ENCODE measurements at regions not wholly inside any gene's neighbourhood (a gene's known extent, or its start where the extent isn't known, plus 50 kb on each side); places are given as distances from the start of the nearest gene placed in this dataset.

- no peak for TF ChIP-seq HOMEZ (CRISPR knock-in tag; IDR thresholded peaks at IDR 0.05)
- TF ChIP-seq ZNF518B (CRISPR knock-in tag; IDR thresholded peaks at IDR 0.05), result no peak
These were observed 125.9 kb upstream of the ANKRD55 start (continued) for GRCh38 chr5:56358703-56359681.

GRCh38 chr5:56358046-56358445, 124.9 kb upstream of the ANKRD55 start:
- no peak overlapping the region for H3K9ac ChIP-seq (ENCODE audit: insufficient read depth in 1 of 2, low read depth in 2 of 2, low read length in 2 of 2)
- peaks cover 2 to 6% of the 10 kb centered on the region in 2 experiments; a peak in 2 of 5 replicates for H3K27me3 ChIP-seq (ENCODE audit: control insufficient read depth in 2 of 2, insufficient read depth in 2 of 2, low read length in 2 of 2)
- ChIA-PET POLR2A (no interaction called here), CTCF (ENCODE audit: low intra/inter-chr PET ratio) (no interaction called here)
- no peaks in the 10 kb centered on the region for H3K9me1 ChIP-seq (ENCODE audit: control insufficient read depth, insufficient read depth, low read length)
- intact Hi-C loops (cut with micrococcal nuclease) (no loop called here), in situ Hi-C loops (cut with MboI) (no loop called here)
- DNase-seq (ENCODE audit: extremely low read depth in 1 of 4, low spot score in 3 of 4), result no peak
- H3K4me2 ChIP-seq (ENCODE audit: insufficient read depth, low read length), result no peak overlapping the region
- H2AFZ ChIP-seq (ENCODE audit: low read depth, low read length), result no peak overlapping the region
- no peak overlapping the region for H3K27ac ChIP-seq (ENCODE audit: extremely low read depth, low read depth, low read length)
- FAIRE-seq, result no peak
- H4K20me1 ChIP-seq (replicated peaks; ENCODE audit: control insufficient read depth, insufficient read depth, low read length), result no peaks in the 10 kb centered on the region
- WGBS (ENCODE audit: insufficient coverage, low coverage, missing lambda C conversion rate), result 25% methylated on average over 1 of the region's 1 CpG
- no peaks in the 10 kb centered on the region for H3K36me3 ChIP-seq (ENCODE audit: control insufficient read depth, insufficient read depth, low read length)
- no peaks in the 10 kb centered on the region for H3K4me1 ChIP-seq (replicated peaks in 1 of 2; ENCODE audit: control insufficient read depth in 2 of 2, insufficient read depth in 2 of 2, low read length in 2 of 2)
- BruUV-seq (replicated peaks), result no TSS peak
- no peaks in the 10 kb centered on the region for H3K9me3 ChIP-seq (replicated peaks; ENCODE audit: control insufficient read depth, insufficient read depth, low read depth, low read length)
- ATAC-seq, result no peak
- no peak overlapping the region for H3K4me3 ChIP-seq
- H3K79me2 ChIP-seq (ENCODE audit: control insufficient read depth, insufficient read depth, low read length), result no peaks in the 10 kb centered on the region
- TF ChIP-seq STAT5A (IDR thresholded peaks at IDR 0.05; ENCODE audit: borderline replicate concordance, low read length) (no peak), HNRNPH1 (optimal IDR thresholded peaks at IDR 0.05; ENCODE audit: low read depth, low read length) (no peak), ZNF740 (CRISPR knock-in tag; IDR thresholded peaks at IDR 0.05) (no peak), ZNF740 (tag; IDR thresholded peaks at IDR 0.05) (no peak), ZSCAN32 (CRISPR knock-in tag; IDR thresholded peaks at IDR 0.05) (no peak), TOE1 (IDR thresholded peaks at IDR 0.05; ENCODE audit: borderline replicate concordance) (no peak), TOE1 (CRISPR knock-in tag; IDR thresholded peaks at IDR 0.05; ENCODE audit: borderline replicate concordance, low read depth) (no peak), ZNF263 (CRISPR knock-in tag; IDR thresholded peaks at IDR 0.05; ENCODE audit: borderline replicate concordance) (no peak), TCF15 (CRISPR knock-in tag; IDR thresholded peaks at IDR 0.05) (no peak)

Data from K562 (cell line).